ENCODE measurements at regions not wholly inside any gene's neighbourhood (a gene's known extent, or its start where the extent isn't known, plus 50 kb on each side); places are given as distances from the start of the nearest gene placed in this dataset.

GRCh38 chr10:8600192-8600591 lies 545.7 kb downstream of the GATA3 start:
- peak; percentile 73 for ATAC-seq (replicated peaks)
- Mint-ChIP-seq H3K36me3 (ENCODE audit: low read depth) (no peaks in the 10 kb centered on the region), H3K4me3 (no peak overlapping the region), H3K27me3 (peaks cover 15% of the 10 kb centered on the region), H3K4me1 (no peaks in the 10 kb centered on the region), H3K9me3 (no peaks in the 10 kb centered on the region), H3K27ac (no peak overlapping the region)

GRCh38 chr10:8602821-8603220 lies 548.3 kb downstream of the GATA3 start:
- peaks cover 19% of the 10 kb centered on the region for H3K27me3 Mint-ChIP-seq
- H3K4me3 Mint-ChIP-seq, result no peak overlapping the region
- no peak overlapping the region for H3K27ac Mint-ChIP-seq
- ATAC-seq (replicated peaks), result no peak
- H3K36me3 Mint-ChIP-seq (ENCODE audit: low read depth), result no peaks in the 10 kb centered on the region
- peaks cover 4% of the 10 kb centered on the region for H3K9me3 Mint-ChIP-seq
- H3K4me1 Mint-ChIP-seq, result no peaks in the 10 kb centered on the region

GRCh38 chr10:8614054-8614565 lies 559.6 kb downstream of the GATA3 start:
- H3K36me3 Mint-ChIP-seq (ENCODE audit: low read depth), result no peaks in the 10 kb centered on the region
- peaks cover 9% of the 10 kb centered on the region for H3K9me3 Mint-ChIP-seq
- ATAC-seq (replicated peaks), result no peak
- peaks cover 4% of the 10 kb centered on the region for H3K27me3 Mint-ChIP-seq
- H3K4me1 Mint-ChIP-seq, result no peaks in the 10 kb centered on the region
- H3K27ac Mint-ChIP-seq, result no peak overlapping the region
- H3K4me3 Mint-ChIP-seq, result no peak overlapping the region

DNA sequence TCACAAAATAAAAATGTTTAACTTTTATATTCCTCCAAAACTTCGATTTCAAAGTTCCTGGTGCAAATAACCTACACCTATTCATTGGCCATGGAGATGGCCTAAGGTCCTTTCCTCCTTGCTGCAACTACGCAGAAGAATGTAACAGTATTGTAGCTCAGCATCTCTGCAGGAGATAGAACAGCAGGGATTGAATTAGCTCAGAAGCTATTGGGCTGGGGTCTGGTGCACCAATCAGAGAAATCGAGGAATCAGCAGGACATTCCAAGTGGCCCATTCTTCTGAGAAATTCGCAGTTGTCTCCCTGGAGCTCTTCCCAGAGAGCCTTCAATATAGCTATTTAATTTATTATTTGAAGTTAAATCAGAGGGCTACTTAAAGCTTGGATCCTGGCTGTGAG lies 560.6 kb downstream of the GATA3 start:
- no peak for ATAC-seq (replicated peaks)
- Mint-ChIP-seq H3K9me3 (peaks cover 9% of the 10 kb centered on the region), H3K4me1 (no peaks in the 10 kb centered on the region), H3K4me3 (no peak overlapping the region), H3K27me3 (peaks cover 8% of the 10 kb centered on the region), H3K36me3 (ENCODE audit: low read depth) (no peaks in the 10 kb centered on the region), H3K27ac (no peak overlapping the region)

GRCh38 chr10:8616166-8616565 lies 561.7 kb downstream of the GATA3 start:
- H3K4me3 Mint-ChIP-seq, result no peak overlapping the region
- peaks cover 8% of the 10 kb centered on the region for H3K27me3 Mint-ChIP-seq
- no peak for ATAC-seq (replicated peaks)
- no peaks in the 10 kb centered on the region for H3K4me1 Mint-ChIP-seq
- H3K9me3 Mint-ChIP-seq, result peaks cover 9% of the 10 kb centered on the region
- no peak overlapping the region for H3K27ac Mint-ChIP-seq
- no peaks in the 10 kb centered on the region for H3K36me3 Mint-ChIP-seq (ENCODE audit: low read depth)

DNA sequence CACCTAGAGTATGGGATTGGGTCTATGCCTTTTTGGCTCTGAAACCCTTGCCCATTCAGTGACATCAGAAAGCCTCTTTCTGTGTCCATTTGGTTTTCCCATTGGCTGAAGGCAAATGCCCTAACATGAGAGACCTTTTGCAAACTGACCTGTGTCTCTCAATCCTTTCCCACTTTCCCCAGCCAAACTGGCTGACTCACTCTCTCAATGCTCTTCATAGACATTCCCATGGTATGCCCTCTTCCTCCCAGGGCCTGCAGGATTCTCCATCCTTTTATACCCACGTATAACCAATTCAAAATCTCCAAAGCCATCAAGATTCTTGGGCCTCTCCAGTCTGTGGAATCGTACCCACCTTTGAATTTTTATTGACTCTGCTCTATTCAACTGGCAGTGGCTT lies 563.3 kb downstream of the GATA3 start:
- no peak for ATAC-seq (replicated peaks)
- no peaks in the 10 kb centered on the region for H3K36me3 Mint-ChIP-seq (ENCODE audit: low read depth)

DNA sequence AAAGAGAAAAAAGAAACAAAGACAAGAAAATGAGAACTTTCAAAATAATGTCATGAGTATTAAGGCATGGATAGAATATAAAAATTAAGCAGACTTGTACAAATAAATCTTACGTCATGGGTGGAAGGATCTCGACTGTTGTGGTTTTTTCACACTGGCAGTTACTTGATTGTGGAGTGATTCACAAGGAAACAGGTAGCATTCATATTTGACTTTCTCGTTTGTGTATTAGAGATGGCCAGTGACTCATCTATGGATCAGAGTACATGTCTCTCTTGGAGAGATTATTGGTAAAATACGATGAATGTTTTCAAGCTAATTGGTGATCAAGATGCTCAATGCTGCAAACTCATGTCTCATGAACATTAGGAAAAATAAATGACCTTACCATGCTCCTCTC lies 564.3 kb downstream of the GATA3 start:
- H3K4me3 Mint-ChIP-seq, result no peak overlapping the region
- H3K27me3 Mint-ChIP-seq, result peaks cover 13% of the 10 kb centered on the region
- H3K9me3 Mint-ChIP-seq, result peaks cover 3% of the 10 kb centered on the region
- H3K27ac Mint-ChIP-seq, result peak overlapping the region; percentile 12
- ATAC-seq (replicated peaks), result peak; percentile 56
- no peaks in the 10 kb centered on the region for H3K4me1 Mint-ChIP-seq
- H3K36me3 Mint-ChIP-seq (ENCODE audit: low read depth), result no peaks in the 10 kb centered on the region

More for the DNA sequence above, 563.3 kb downstream of the GATA3 start:
- Mint-ChIP-seq H3K9me3 (peaks cover 3% of the 10 kb centered on the region), H3K27ac (no peak overlapping the region), H3K4me1 (no peaks in the 10 kb centered on the region), H3K27me3 (peaks cover 13% of the 10 kb centered on the region), H3K4me3 (no peak overlapping the region)

- no peak overlapping the region for H3K27ac Mint-ChIP-seq
- H3K9me3 Mint-ChIP-seq, result no peaks in the 10 kb centered on the region
- H3K27me3 Mint-ChIP-seq, result peaks cover 8% of the 10 kb centered on the region
- no peak for ATAC-seq (replicated peaks)
- H3K4me3 Mint-ChIP-seq, result no peak overlapping the region
- no peaks in the 10 kb centered on the region for H3K36me3 Mint-ChIP-seq (ENCODE audit: low read depth)
- H3K4me1 Mint-ChIP-seq, result no peaks in the 10 kb centered on the region
These were observed 573.9 kb downstream of the GATA3 start for GRCh38 chr10:8628351-8628750.

GRCh38 chr10:8633909-8634308 lies 579.4 kb downstream of the GATA3 start:
- Mint-ChIP-seq H3K27me3 (peaks cover 13% of the 10 kb centered on the region), H3K4me1 (no peaks in the 10 kb centered on the region), H3K4me3 (no peak overlapping the region), H3K36me3 (ENCODE audit: low read depth) (no peaks in the 10 kb centered on the region), H3K9me3 (no peaks in the 10 kb centered on the region), H3K27ac (no peak overlapping the region)
- ATAC-seq (replicated peaks), result no peak

GRCh38 chr10:8636371-8636770 lies 581.9 kb downstream of the GATA3 start:
- Mint-ChIP-seq H3K27ac (no peak overlapping the region), H3K4me3 (no peak overlapping the region), H3K36me3 (ENCODE audit: low read depth) (no peaks in the 10 kb centered on the region), H3K4me1 (no peaks in the 10 kb centered on the region), H3K9me3 (no peaks in the 10 kb centered on the region), H3K27me3 (peaks cover 13% of the 10 kb centered on the region)
- no peak for ATAC-seq (replicated peaks)

DNA sequence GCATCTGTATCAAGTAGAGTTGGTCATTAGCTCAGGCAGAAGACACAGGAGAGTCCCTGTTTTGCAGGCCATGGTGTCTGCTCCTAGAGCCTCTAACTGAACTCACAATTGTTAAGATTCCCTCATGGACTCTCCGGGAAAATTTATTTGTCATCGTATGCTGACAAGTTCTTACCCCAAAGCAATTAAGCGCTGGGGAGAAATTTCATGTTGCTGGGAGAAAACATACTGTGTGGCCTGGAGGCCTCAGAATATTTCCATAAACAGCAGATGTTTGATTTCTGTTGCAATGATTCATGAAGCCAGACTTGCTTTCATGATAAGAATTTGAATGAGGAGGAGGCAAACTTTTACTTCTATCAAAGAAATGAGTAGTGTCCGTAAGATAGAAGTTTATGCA lies 583.2 kb downstream of the GATA3 start:
- H3K4me1 Mint-ChIP-seq, result no peaks in the 10 kb centered on the region
- H3K4me3 Mint-ChIP-seq, result no peak overlapping the region
- no peak for ATAC-seq (replicated peaks)
- peaks cover 10% of the 10 kb centered on the region for H3K9me3 Mint-ChIP-seq
- no peaks in the 10 kb centered on the region for H3K36me3 Mint-ChIP-seq (ENCODE audit: low read depth)
- H3K27ac Mint-ChIP-seq, result no peak overlapping the region
- H3K27me3 Mint-ChIP-seq, result peaks cover 14% of the 10 kb centered on the region

- Mint-ChIP-seq H3K4me3 (no peak overlapping the region), H3K36me3 (ENCODE audit: low read depth) (no peaks in the 10 kb centered on the region), H3K9me3 (peaks cover 10% of the 10 kb centered on the region), H3K4me1 (no peaks in the 10 kb centered on the region), H3K27me3 (peaks cover 9% of the 10 kb centered on the region), H3K27ac (no peak overlapping the region)
- no peak for ATAC-seq (replicated peaks)
These were observed 583.7 kb downstream of the GATA3 start for GRCh38 chr10:8638088-8638672.

GRCh38 chr10:8639486-8640185 lies 585.1 kb downstream of the GATA3 start:
- H3K27me3 Mint-ChIP-seq, result peaks cover 9% of the 10 kb centered on the region
- peaks cover 10% of the 10 kb centered on the region for H3K9me3 Mint-ChIP-seq
- H3K4me1 Mint-ChIP-seq, result no peaks in the 10 kb centered on the region
- no peaks in the 10 kb centered on the region for H3K36me3 Mint-ChIP-seq (ENCODE audit: low read depth)
- H3K27ac Mint-ChIP-seq, result no peak overlapping the region
- no peak overlapping the region for H3K4me3 Mint-ChIP-seq
- no peak for ATAC-seq (replicated peaks)

GRCh38 chr10:8640301-8640700 lies 585.8 kb downstream of the GATA3 start:
- no peak overlapping the region for H3K27ac Mint-ChIP-seq
- H3K27me3 Mint-ChIP-seq, result peaks cover 9% of the 10 kb centered on the region
- no peaks in the 10 kb centered on the region for H3K4me1 Mint-ChIP-seq
- ATAC-seq (replicated peaks), result no peak
- H3K9me3 Mint-ChIP-seq, result peaks cover 15% of the 10 kb centered on the region
- H3K36me3 Mint-ChIP-seq (ENCODE audit: low read depth), result no peaks in the 10 kb centered on the region
- H3K4me3 Mint-ChIP-seq, result no peak overlapping the region

DNA sequence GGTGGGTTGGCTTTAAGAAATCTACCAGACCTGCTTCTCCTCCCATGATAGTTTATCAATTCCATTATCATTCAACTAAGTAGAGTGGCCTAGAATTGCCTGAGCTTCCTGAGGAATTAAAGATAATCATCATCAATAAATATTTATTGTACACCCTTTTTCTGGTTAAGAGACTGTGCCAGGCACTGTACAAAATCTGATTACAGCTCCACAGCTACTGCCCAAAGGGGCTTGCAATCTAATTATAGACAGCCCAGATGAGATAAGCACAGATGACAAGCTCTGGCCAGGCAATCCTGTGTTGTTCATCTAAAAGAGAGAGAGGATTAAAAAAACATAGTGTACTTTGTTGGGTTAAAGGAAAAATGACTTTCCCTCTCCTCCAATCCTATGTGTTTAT lies 586.4 kb downstream of the GATA3 start:
- no peak overlapping the region for H3K4me3 Mint-ChIP-seq

More for the DNA sequence above, 586.4 kb downstream of the GATA3 start:
- ATAC-seq (replicated peaks), result no peak
- no peaks in the 10 kb centered on the region for H3K36me3 Mint-ChIP-seq (ENCODE audit: low read depth)
- H3K27ac Mint-ChIP-seq, result no peak overlapping the region
- H3K4me1 Mint-ChIP-seq, result no peaks in the 10 kb centered on the region
- H3K27me3 Mint-ChIP-seq, result peaks cover 6% of the 10 kb centered on the region
- peaks cover 15% of the 10 kb centered on the region for H3K9me3 Mint-ChIP-seq

All from activated T-helper 17 cell treated with anti-CD3 and anti-CD28 coated beads, Interleukin-2, amount 50 U/mL, for 72 hours (primary cell).